Smooth muscle cell (in vitro differentiated cells): ENCODE measurements at regions not wholly inside any gene's neighbourhood (a gene's known extent, or its start where the extent isn't known, plus 50 kb on each side); places are given as distances from the start of the nearest gene placed in this dataset.

ENCODE experiments used
- DNase-seq: peaks from one replicate; lab custom pipeline; 2025; ENCODE audit not compliant: unreplicated experiment; lab: John Stamatoyannopoulos, UW
- H2AFZ ChIP-seq: fragments of 200-600 bp; sonication (generic); 2 replicates; pipeline ENCODE4 v1.6.0; 2016; ENCODE audit warnings: antibody characterized with exemption, low read depth, mild to moderate bottlenecking
- H3F3A ChIP-seq: fragments of 200-600 bp; sonication (generic); 2 replicates; pipeline ENCODE4 v1.6.0; 2017; ENCODE audit warnings: antibody characterized with exemption, low read depth
- H3K27ac ChIP-seq: fragments of 200-600 bp; sonication (generic); 2 replicates; pipeline ENCODE4 v1.5.1; 2016; ENCODE audit warnings: low read depth, mild to moderate bottlenecking
- H3K27me3 ChIP-seq: fragments of 200-600 bp; sonication (generic); 2 replicates; pipeline ENCODE4 v1.6.1; 2016; ENCODE audit warnings: low read depth, mild to moderate bottlenecking
- H3K36me3 ChIP-seq: fragments of 200-600 bp; sonication (generic); 2 replicates; pipeline ENCODE4 v1.5.1; 2016; ENCODE audit warnings: low read depth
- H3K4me1 ChIP-seq: fragments of 200-600 bp; sonication (generic); 2 replicates; pipeline ENCODE4 v1.5.1; 2016; ENCODE audit warnings: low read depth
- H3K4me2 ChIP-seq: fragments of 200-600 bp; sonication (generic); 2 replicates; pipeline ENCODE4 v1.6.0; 2016; ENCODE audit warnings: mild to moderate bottlenecking
- H3K4me3 ChIP-seq: fragments of 200-600 bp; sonication (generic); 2 replicates; pipeline ENCODE4 v1.5.1; 2016; ENCODE audit warnings: mild to moderate bottlenecking
- H3K79me2 ChIP-seq: fragments of 200-600 bp; sonication (generic); 2 replicates; pipeline ENCODE4 v1.6.0; 2016; ENCODE audit warnings: low read depth, mild to moderate bottlenecking
- H3K9ac ChIP-seq: fragments of 200-600 bp; sonication (generic); 2 replicates; pipeline ENCODE4 v1.6.0; 2016; ENCODE audit warnings: low read depth
- H3K9me3 ChIP-seq: fragments of 200-600 bp; sonication (generic); replicated peaks from 2 replicates; pipeline ENCODE4 v1.5.1; 2016; ENCODE audit warnings: low read depth
- H4K20me1 ChIP-seq: fragments of 200-600 bp; sonication (generic); 2 replicates; pipeline ENCODE4 v1.6.0; 2016; ENCODE audit warnings: low read depth
- WGBS: methylation state at CpG from one replicate; pipeline ENCODE4 v1.1.7; 2016; ENCODE audit warnings: low lambda C conversion rate; 5-methylcytosine and 5-hydroxymethylcytosine counted together
- TF ChIP-seq, protein P1 (sequence below): fragments of 200-600 bp; sonication (generic); IDR thresholded peaks from 2 replicates; pipeline ENCODE4 v1.5.1; 2017; ENCODE audit warnings: borderline replicate concordance, mild to moderate bottlenecking, antibody characterized with exemption; ENCODE audit not compliant: insufficient read depth, poor library complexity, severe bottlenecking

DNA sequence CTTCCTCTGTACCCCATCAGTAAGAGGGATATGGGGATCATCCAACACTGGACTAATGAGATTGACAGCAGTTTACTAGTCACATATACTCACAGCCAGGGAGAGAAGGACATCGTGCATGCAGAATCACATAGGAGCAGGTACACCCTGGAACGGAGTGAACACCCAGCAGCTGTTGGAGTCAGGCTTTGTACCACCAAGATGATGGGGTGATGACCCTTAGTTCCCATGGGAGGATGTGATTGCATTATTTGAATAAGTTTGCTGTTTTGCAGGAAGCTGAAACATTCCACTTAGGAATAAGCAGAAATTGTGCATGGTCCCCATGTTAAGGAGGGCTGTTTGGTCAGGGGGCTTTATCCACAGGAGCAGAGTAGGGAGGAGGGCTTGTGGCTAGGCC is 482.7 kb upstream of the PDZRN3 start:
- TF ChIP-seq, protein P1, sequence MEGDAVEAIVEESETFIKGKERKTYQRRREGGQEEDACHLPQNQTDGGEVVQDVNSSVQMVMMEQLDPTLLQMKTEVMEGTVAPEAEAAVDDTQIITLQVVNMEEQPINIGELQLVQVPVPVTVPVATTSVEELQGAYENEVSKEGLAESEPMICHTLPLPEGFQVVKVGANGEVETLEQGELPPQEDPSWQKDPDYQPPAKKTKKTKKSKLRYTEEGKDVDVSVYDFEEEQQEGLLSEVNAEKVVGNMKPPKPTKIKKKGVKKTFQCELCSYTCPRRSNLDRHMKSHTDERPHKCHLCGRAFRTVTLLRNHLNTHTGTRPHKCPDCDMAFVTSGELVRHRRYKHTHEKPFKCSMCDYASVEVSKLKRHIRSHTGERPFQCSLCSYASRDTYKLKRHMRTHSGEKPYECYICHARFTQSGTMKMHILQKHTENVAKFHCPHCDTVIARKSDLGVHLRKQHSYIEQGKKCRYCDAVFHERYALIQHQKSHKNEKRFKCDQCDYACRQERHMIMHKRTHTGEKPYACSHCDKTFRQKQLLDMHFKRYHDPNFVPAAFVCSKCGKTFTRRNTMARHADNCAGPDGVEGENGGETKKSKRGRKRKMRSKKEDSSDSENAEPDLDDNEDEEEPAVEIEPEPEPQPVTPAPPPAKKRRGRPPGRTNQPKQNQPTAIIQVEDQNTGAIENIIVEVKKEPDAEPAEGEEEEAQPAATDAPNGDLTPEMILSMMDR, result no peak
- H3K4me2 ChIP-seq, result no peak overlapping the region
- no peak for DNase-seq
- H3K36me3 ChIP-seq, result no peaks in the 10 kb centered on the region
- H3K27me3 ChIP-seq, result no peaks in the 10 kb centered on the region
- H3K79me2 ChIP-seq, result no peaks in the 10 kb centered on the region
- H3K4me1 ChIP-seq, result no peaks in the 10 kb centered on the region
- no peaks in the 10 kb centered on the region for H3K9me3 ChIP-seq
- no peaks in the 10 kb centered on the region for H4K20me1 ChIP-seq
- no peak overlapping the region for H3K9ac ChIP-seq
- H3K4me3 ChIP-seq, result no peak overlapping the region
- no peak overlapping the region for H3K27ac ChIP-seq
- 91% methylated on average over 2 of the region's 2 CpGs for WGBS
- H2AFZ ChIP-seq, result no peak overlapping the region
- no peaks in the 10 kb centered on the region for H3F3A ChIP-seq

DNA sequence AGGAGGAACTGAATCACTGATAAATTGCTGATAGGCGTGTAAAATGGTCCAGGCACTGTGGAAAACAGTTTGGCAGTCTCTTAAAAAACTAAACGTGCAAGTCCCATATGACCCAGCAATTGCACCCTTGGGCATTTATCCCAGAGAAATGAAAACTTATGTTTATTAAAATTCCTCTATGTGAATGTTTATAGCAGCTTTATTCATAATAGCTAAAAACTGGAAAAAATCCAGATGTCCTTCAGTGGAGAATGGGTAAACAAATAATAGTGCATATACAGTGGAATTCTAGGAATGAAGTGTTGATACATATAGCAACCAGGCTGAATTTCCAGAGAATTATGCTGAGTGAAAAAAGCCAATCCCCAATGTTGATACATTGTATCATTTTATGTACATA is 482.2 kb upstream of the PDZRN3 start:
- Histone ChIP-seq H2AFZ (no peak overlapping the region), H3K36me3 (no peaks in the 10 kb centered on the region), H3K4me2 (no peak overlapping the region), H3K27ac (no peak overlapping the region), H3K79me2 (no peaks in the 10 kb centered on the region), H3K27me3 (no peaks in the 10 kb centered on the region), H3K4me3 (no peak overlapping the region), H3K9ac (no peak overlapping the region), H4K20me1 (no peaks in the 10 kb centered on the region), H3K4me1 (no peaks in the 10 kb centered on the region), H3K9me3 (no peaks in the 10 kb centered on the region), H3F3A (no peaks in the 10 kb centered on the region)
- DNase-seq, result no peak
- 44% methylated on average over 2 of the region's 2 CpGs for WGBS
- TF ChIP-seq, protein P1, result no peak

DNA sequence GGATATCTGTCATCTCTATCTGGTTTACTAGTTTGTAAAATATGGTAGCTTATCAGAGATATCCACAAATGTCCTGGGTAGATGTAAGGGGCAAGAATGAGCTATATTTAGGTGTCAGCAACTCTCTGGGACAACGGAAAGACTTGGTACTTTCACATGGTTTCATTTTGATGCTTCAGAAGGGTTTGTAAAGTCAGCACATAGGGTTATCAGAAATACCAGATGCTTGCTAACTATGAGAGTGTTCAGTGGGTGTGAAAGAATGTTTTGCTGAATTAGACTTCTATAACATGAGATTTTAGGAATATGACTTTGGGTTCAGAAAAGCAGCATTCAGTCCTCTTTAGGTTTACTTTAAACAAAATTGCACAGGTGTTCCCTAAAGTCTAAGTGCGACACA is 466.5 kb upstream of the PDZRN3 start:
- H3K27ac ChIP-seq, result peak overlapping the region; percentile 32
- no peaks in the 10 kb centered on the region for H4K20me1 ChIP-seq
- H3F3A ChIP-seq, result no peaks in the 10 kb centered on the region
- 66% methylated on average over 2 of the region's 2 CpGs for WGBS
- H3K4me3 ChIP-seq, result no peak overlapping the region
- DNase-seq, result no peak
- TF ChIP-seq, protein P1, result no peak
- H3K79me2 ChIP-seq, result no peaks in the 10 kb centered on the region
- H2AFZ ChIP-seq, result peak overlapping the region; percentile 73
- no peaks in the 10 kb centered on the region for H3K36me3 ChIP-seq
- H3K9me3 ChIP-seq, result no peaks in the 10 kb centered on the region
- no peak overlapping the region for H3K9ac ChIP-seq
- no peaks in the 10 kb centered on the region for H3K27me3 ChIP-seq
- H3K4me1 ChIP-seq, result no peaks in the 10 kb centered on the region
- H3K4me2 ChIP-seq, result peak overlapping the region; percentile 42

DNA sequence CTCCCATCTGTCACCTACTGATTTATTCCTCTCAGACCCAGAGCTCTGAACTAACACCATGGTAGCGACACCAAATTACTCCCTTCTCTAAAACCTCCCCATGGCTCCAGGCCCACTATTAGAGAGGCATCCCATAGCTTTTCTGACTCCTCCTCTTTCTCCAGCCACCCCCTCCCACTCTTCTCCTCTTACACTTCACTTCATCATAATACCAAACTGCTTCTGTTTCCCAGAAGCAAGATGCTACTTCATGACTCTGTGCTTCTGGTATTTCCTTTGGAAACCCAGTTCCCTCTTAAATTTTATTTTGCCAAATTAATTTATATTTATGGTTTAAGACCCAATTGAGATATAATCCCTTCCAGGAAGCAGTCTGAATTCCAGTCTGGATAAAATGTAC is 465.1 kb upstream of the PDZRN3 start:
- Histone ChIP-seq H3F3A (no peaks in the 10 kb centered on the region), H4K20me1 (no peaks in the 10 kb centered on the region), H3K36me3 (no peaks in the 10 kb centered on the region), H3K79me2 (no peaks in the 10 kb centered on the region), H3K27me3 (no peaks in the 10 kb centered on the region), H3K4me3 (no peak overlapping the region), H3K4me2 (peak overlapping the region; percentile 40), H2AFZ (no peak overlapping the region), H3K4me1 (no peaks in the 10 kb centered on the region), H3K27ac (peak overlapping the region; percentile 11), H3K9me3 (no peaks in the 10 kb centered on the region), H3K9ac (no peak overlapping the region)
- WGBS, result 56% methylated on average over 1 of the region's 1 CpG
- TF ChIP-seq, protein P1, result no peak
- DNase-seq, result no peak
